ENCODE measurements at regions not wholly inside any gene's neighbourhood (a gene's known extent, or its start where the extent isn't known, plus 50 kb on each side); places are given as distances from the start of the nearest gene placed in this dataset.
"Not testable (repeated sequence)": the region's sequence is repeated elsewhere in the genome, so short reads cannot be mapped to it uniquely, and the experiment has no call there.

DNA sequence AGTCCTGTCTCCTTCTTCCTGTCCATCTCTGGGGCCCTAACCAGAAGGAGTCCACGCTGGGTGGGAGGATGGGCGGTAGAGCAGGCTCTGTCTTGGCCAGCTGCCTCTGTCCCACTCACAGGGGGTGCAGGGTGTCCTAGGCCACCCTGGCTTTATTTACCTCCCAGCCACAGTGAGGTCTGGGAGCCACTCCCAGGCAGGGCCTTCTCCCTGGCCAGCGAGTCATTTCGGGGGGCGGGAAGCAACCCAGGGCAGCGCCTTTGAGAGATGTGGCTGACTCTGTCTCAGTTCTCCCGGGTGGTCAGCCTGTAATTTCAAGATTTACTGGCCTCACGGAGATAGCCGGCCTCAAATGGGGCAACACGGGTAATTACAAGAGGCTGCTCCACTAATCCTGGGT lies 67.4 kb upstream of the PTCH1 start:
- no peak for DNase-seq (ENCODE audit: low read depth in 3 of 3)

- no peak for DNase-seq (ENCODE audit: low read depth in 3 of 3)
Observed at GRCh38 chr9:95581900-95582299, 65.1 kb upstream of the PTCH1 start.

GRCh38 chr9:95580812-95581761 lies 64.3 kb upstream of the PTCH1 start:
- no peak for DNase-seq (ENCODE audit: low read depth in 3 of 3)

DNA sequence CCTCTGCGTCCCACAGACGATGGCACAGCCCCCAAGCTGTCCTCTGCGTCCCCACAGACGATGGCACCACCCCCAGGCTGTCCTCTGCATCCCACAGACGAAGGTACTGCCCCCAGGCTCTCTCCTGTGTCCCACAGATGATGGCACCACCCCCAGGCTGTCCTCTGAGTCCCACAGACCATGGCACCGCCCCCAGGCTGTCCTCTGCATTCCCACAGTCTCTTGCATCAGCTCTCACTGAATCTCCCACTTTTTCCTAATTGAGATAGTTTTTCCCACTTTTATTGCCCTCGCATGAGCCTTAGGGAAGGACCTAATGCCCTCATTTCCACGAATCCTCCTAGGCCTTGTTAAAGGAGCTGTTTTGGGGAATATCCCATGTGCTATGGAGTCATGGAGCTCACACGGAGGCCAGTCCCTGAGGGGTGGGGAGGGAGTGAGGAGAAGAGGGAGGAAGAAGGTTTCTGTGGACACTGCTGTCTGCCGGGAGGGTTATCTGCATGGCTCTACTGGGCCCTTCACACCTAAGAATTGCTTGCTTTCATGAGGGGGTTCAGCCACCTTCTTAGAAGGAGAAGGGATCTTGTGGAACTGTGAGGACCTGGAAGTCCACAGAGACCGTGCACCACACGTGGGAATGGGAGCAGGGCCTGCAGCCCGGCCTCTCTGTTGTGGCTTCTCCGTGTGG lies 58.2 kb upstream of the PTCH1 start:
- no peak for DNase-seq (ENCODE audit: low read depth in 3 of 3)

GRCh38 chr9:95574176-95574575 lies 57.4 kb upstream of the PTCH1 start:
- no peak for DNase-seq (ENCODE audit: low read depth in 3 of 3)

DNA sequence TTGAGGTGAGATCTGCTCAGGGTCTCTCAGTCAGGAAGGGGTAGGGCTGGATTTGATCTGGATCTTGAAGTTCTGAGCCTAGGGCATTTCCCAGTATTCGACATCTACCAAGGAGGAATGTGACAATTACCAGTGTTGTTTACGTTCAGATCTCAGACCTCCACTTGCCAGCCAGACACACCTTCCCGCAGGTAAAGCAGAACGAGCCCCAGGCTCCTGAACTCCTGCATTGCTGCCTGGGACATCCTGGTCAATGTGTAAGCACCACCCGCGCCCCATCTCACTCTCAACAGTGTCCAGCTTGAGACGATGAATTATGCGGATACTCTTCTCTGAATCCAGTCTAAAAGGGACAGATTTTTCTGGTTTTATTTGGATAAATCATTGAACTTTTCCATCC lies 56.7 kb upstream of the PTCH1 start:
- no peak for DNase-seq (ENCODE audit: low read depth in 3 of 3)

- DNase-seq (ENCODE audit: low read depth in 3 of 3): no peak
Observed at GRCh38 chr9:95572381-95573151, 55.8 kb upstream of the PTCH1 start.

DNA sequence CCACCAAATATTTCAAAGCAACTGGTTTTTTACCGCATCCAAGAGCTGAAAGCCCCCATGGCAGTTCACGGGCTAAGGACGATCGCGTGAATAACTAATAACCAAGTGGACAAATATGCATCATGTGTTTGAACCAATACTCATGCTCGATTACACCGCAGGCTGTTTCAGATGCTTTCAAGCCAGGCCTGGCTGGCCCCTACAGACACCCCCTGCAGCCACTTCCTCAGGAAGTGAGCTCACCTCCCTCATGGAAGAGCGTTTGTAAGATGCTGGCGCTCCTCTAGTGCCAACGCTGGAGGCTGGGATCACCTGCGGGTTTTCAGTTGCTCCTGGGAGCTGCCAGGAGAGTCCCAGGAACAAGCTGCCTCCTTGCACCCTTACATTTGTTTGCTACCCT lies 53.9 kb upstream of the PTCH1 start:
- no peak for DNase-seq (ENCODE audit: low read depth in 3 of 3)

- DNase-seq (ENCODE audit: low read depth in 3 of 3): no peak
Observed at GRCh38 chr9:95570150-95570549, 53.4 kb upstream of the PTCH1 start.

- DNase-seq (ENCODE audit: low read depth in 3 of 3): not testable (repeated sequence)
Observed at GRCh38 chr9:95568735-95569134, 52.0 kb upstream of the PTCH1 start.

Measured in stimulated activated CD4-positive, alpha-beta T cell treated with anti-CD3 and anti-CD28 coated beads, TNF-alpha, amount 100 ng/mL, for 48 hours (primary cell).